ENCODE measurements at regions not wholly inside any gene's neighbourhood (a gene's known extent, or its start where the extent isn't known, plus 50 kb on each side); places are given as distances from the start of the nearest gene placed in this dataset.

DNA sequence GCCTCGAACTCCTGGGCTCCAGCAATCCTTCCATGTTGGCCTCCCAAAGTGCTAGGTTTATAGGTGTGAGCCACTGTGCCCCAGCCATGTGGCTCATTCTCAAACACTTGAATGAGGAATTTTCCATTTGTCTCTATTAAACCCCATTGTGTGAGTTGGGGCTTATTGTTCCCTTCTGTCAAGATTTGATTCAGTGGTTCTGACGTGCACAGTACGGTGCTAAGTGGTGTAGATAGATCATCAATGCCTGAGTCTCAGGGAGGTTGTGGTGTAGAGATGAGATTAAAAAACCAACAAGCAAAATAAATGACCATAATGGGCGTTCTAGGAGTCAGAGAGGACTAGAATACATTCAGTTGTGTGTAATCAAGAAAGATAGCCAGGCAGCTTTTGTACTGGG, 335.6 kb downstream of the PRL start:
- Histone ChIP-seq H3K27me3 (ENCODE audit: insufficient read depth, low read length, poor library complexity) (no peaks in the 10 kb centered on the region), H3K4me2 (ENCODE audit: insufficient read depth, low read length) (no peak overlapping the region), H4K20me1 (ENCODE audit: insufficient read depth, low read length) (0 out of 2 replicates have a peak, but pooled peaks cover 4% of the 10 kb centered on the region), H3K79me2 (ENCODE audit: insufficient read depth, low read length) (no peaks in the 10 kb centered on the region), H3K9ac (ENCODE audit: low read depth, low read length) (no peak overlapping the region), H3K4me3 (ENCODE audit: low read depth in 1 of 2, low read length in 2 of 2) (no peak overlapping the region), H3K36me3 (ENCODE audit: insufficient read depth, low read length) (no peaks in the 10 kb centered on the region), H3K27ac (ENCODE audit: low read length) (0 out of 2 replicates have a peak overlapping the region, but pooled peaks have one; percentile 4), H3K9me3 (ENCODE audit: insufficient read depth, low read length, severe bottlenecking) (no peaks in the 10 kb centered on the region), H2AFZ (ENCODE audit: low read depth, low read length) (no peak overlapping the region), H3K4me1 (ENCODE audit: insufficient read depth, low read length) (peaks cover 27% of the 10 kb centered on the region)
- ATAC-seq (ENCODE audit: insufficient read depth, low read depth) (no peak), DNase-seq (no peak)
- TF ChIP-seq, protein P1, sequence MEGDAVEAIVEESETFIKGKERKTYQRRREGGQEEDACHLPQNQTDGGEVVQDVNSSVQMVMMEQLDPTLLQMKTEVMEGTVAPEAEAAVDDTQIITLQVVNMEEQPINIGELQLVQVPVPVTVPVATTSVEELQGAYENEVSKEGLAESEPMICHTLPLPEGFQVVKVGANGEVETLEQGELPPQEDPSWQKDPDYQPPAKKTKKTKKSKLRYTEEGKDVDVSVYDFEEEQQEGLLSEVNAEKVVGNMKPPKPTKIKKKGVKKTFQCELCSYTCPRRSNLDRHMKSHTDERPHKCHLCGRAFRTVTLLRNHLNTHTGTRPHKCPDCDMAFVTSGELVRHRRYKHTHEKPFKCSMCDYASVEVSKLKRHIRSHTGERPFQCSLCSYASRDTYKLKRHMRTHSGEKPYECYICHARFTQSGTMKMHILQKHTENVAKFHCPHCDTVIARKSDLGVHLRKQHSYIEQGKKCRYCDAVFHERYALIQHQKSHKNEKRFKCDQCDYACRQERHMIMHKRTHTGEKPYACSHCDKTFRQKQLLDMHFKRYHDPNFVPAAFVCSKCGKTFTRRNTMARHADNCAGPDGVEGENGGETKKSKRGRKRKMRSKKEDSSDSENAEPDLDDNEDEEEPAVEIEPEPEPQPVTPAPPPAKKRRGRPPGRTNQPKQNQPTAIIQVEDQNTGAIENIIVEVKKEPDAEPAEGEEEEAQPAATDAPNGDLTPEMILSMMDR (IDR thresholded peaks at IDR 0.05; ENCODE audit: borderline replicate concordance, extremely low read depth, low read length, poor library complexity, severe bottlenecking), result no peak
- no peak for TF ChIP-seq EZH2 (IDR thresholded peaks at IDR 0.05; ENCODE audit: borderline replicate concordance, low read depth, low read length, severe bottlenecking)

DNA sequence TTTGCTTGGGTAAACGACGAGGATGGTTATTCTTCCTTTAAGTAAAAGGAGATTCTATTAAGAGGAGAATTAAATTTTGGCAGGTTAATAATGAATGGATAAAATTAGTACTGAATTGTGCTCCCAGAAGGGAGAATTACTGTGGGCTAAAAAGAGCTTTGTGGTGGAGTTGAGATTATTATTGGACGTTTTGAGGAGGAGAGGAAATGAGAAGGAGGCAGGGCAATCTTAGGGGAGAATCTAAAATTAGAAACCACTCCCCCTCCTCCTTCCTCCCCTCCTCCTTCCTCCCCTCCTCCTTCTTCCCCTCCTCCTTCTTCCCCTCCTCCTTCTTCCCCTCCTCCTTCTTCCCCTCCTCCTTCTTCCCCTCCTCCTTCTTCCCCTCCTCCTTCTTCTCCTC, 331.8 kb downstream of the PRL start:
- Histone ChIP-seq H3K4me2 (ENCODE audit: insufficient read depth, low read length) (no peak overlapping the region), H3K36me3 (ENCODE audit: insufficient read depth, low read length) (no peaks in the 10 kb centered on the region), H3K9me3 (ENCODE audit: insufficient read depth, low read length, severe bottlenecking) (no peaks in the 10 kb centered on the region), H3K4me1 (ENCODE audit: insufficient read depth, low read length) (peaks cover 29% of the 10 kb centered on the region), H3K27ac (ENCODE audit: low read length) (peak overlapping the region; percentile 52; the same call in 1 of the 2 replicates), H3K4me3 (ENCODE audit: low read depth in 1 of 2, low read length in 2 of 2) (no peak overlapping the region), H3K9ac (ENCODE audit: low read depth, low read length) (no peak overlapping the region), H3K79me2 (ENCODE audit: insufficient read depth, low read length) (no peaks in the 10 kb centered on the region), H2AFZ (ENCODE audit: low read depth, low read length) (no peak overlapping the region), H3K27me3 (ENCODE audit: insufficient read depth, low read length, poor library complexity) (no peaks in the 10 kb centered on the region), H4K20me1 (ENCODE audit: insufficient read depth, low read length) (0 out of 2 replicates have a peak, but pooled peaks cover 4% of the 10 kb centered on the region)
- ATAC-seq (ENCODE audit: insufficient read depth, low read depth) (peak; percentile 73), DNase-seq (peak; percentile 41)
- TF ChIP-seq, protein P1 (IDR thresholded peaks at IDR 0.05; ENCODE audit: borderline replicate concordance, extremely low read depth, low read length, poor library complexity, severe bottlenecking), result no peak
- no peak for TF ChIP-seq EZH2 (IDR thresholded peaks at IDR 0.05; ENCODE audit: borderline replicate concordance, low read depth, low read length, severe bottlenecking)

DNA sequence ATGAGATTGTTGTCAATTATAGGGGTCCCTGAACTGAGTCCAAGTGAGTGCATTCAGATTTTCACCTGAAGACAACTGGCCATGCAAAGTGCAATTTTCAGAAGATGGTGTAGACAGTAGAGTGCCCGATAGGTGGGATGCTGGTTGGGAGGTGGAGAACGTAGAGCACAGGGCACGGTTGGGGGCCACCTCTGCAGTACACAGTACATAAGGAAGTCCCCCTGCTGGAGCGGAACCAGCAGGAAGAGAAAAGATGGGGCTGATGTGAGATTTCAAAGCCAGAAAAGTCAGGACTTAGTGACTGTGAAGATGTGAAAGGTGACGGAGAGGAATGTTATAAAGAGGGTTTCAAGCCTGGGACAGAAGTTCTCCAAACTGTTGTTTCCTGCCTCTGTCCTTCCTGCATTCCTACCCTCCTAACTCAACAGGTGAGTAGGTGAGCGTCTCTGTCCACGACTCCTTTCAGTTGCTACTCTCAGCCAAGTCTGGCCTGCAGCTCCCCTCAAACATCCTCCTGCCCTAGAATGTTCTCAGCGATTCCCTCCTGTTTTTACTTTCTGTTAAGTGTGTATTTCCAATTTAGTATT, 330.8 kb downstream of the PRL start:
- H3K36me3 ChIP-seq (ENCODE audit: insufficient read depth, low read length), result no peaks in the 10 kb centered on the region
- 0 out of 2 replicates have a peak, but pooled peaks cover 4% of the 10 kb centered on the region for H4K20me1 ChIP-seq (ENCODE audit: insufficient read depth, low read length)
- ATAC-seq (ENCODE audit: insufficient read depth, low read depth) (no peak), DNase-seq (no peak)
- no peak for TF ChIP-seq EZH2 (IDR thresholded peaks at IDR 0.05; ENCODE audit: borderline replicate concordance, low read depth, low read length, severe bottlenecking)
- TF ChIP-seq, protein P1 (IDR thresholded peaks at IDR 0.05; ENCODE audit: borderline replicate concordance, extremely low read depth, low read length, poor library complexity, severe bottlenecking), result no peak
- no peak overlapping the region for H2AFZ ChIP-seq (ENCODE audit: low read depth, low read length)
- no peak overlapping the region for H3K4me3 ChIP-seq (ENCODE audit: low read depth in 1 of 2, low read length in 2 of 2)
- H3K4me1 ChIP-seq (ENCODE audit: insufficient read depth, low read length), result peaks cover 39% of the 10 kb centered on the region
- no peak overlapping the region for H3K9ac ChIP-seq (ENCODE audit: low read depth, low read length)
- no peaks in the 10 kb centered on the region for H3K27me3 ChIP-seq (ENCODE audit: insufficient read depth, low read length, poor library complexity)
- H3K4me2 ChIP-seq (ENCODE audit: insufficient read depth, low read length), result no peak overlapping the region
- H3K9me3 ChIP-seq (ENCODE audit: insufficient read depth, low read length, severe bottlenecking), result no peaks in the 10 kb centered on the region
- no peaks in the 10 kb centered on the region for H3K79me2 ChIP-seq (ENCODE audit: insufficient read depth, low read length)
- H3K27ac ChIP-seq (ENCODE audit: low read length), result 0 out of 2 replicates have a peak overlapping the region, but pooled peaks have one; percentile 17
